Ovary (tissue), 7 donors: ENCODE measurements at regions not wholly inside any gene's neighbourhood (a gene's known extent, or its start where the extent isn't known, plus 50 kb on each side); places are given as distances from the start of the nearest gene placed in this dataset.

Source experiments
- DNase-seq, 5 donors: peaks; one replicate each; pipeline ENCODE4 v3.0.0-alpha.2; 2019 to 2020
- H3K27ac ChIP-seq, 2 donors: fragments of 200-600 bp; one replicate each; pipeline versions ENCODE4 v1.5.1 to v1.8.0; 2019 to 2022
- H3K27me3 ChIP-seq: fragments of 200-600 bp; one replicate; pipeline ENCODE4 v1.8.0; 2022
- H3K36me3 ChIP-seq: fragments of 200-600 bp; sonication (generic); one replicate; pipeline ENCODE4 v1.5.1; 2019
- H3K4me1 ChIP-seq: one replicate; pipeline ENCODE4 v1.8.1; 2013; ENCODE audit warnings: mild to moderate bottlenecking, moderate library complexity; ENCODE audit not compliant: insufficient read depth
- H3K4me3 ChIP-seq: fragments of 200-600 bp; sonication (generic); one replicate; pipeline ENCODE4 v1.5.1; 2017
- H3K9me3 ChIP-seq, 2 donors: fragments of 200-600 bp in 1 of 2; sonication (generic) in 1 of 2; one replicate each; pipeline versions ENCODE4 v1.5.1 to v1.8.1; 2013 to 2019; ENCODE audit warnings: mild to moderate bottlenecking in 1 of 2, moderate library complexity in 1 of 2
- CTCF ChIP-seq, 3 donors: fragments of 450-650 bp in 2 of 3; fragments of 200-600 bp in 1 of 3; IDR thresholded peaks; one replicate each; pipeline versions ENCODE4 v1.5.1 to v1.8.0; 2016 to 2022; ENCODE audit warnings: antibody characterized with exemption in 3 of 3, mild to moderate bottlenecking in 1 of 3
- EP300 ChIP-seq: sonication (generic); formaldehyde crosslinking; IDR thresholded peaks from one replicate; pipeline ENCODE4 v1.6.1; 2017; ENCODE audit warnings: antibody characterized with exemption
- POLR2A ChIP-seq: fragments of 450-650 bp; IDR thresholded peaks from one replicate; pipeline ENCODE4 v1.6.1; 2017; ENCODE audit warnings: antibody characterized with exemption, mild to moderate bottlenecking, moderate library complexity
- WGBS, 3 donors: extraction: QIAGEN DNeasy Blood & Tissue Kit in 1 of 3; methylation state at CpG; one replicate each; pipeline versions ENCODE4 v1.1.5 to v1.1.7; 2013 to 2017; 5-methylcytosine and 5-hydroxymethylcytosine counted together
- intact Hi-C, 4 donors: fragments of 100-400 bp; cut with DNase I; formaldehyde crosslinking; loops; one replicate each; pipeline versions ENCODE4 v1.11.0 to v1.15.1; 2022 to 2023
- donor health status: DM: no; HTN: no; CAD: no; lungs with moderate emphysema.
- donor health status: DM: no; HTN: no; CAD: no.
- donor health status: Bipolar disorder and iron deficiency.
- donor health status: DM: no; HTN: no; CAD: no.
- donor health status: DM: yes; HTN: yes; CAD: no.

GRCh38 chr2:17190527-17190926 lies 327.7 kb downstream of the RAD51AP2 start:
- Histone ChIP-seq H3K4me3 (no peak overlapping the region), H3K9me3 (no peaks in the 10 kb centered on the region), H3K27me3 (no peaks in the 10 kb centered on the region), H3K27ac (no peak overlapping the region), H3K36me3 (no peaks in the 10 kb centered on the region), H3K4me1 (no peaks in the 10 kb centered on the region)
- TF ChIP-seq EP300, result no peak
- DNase-seq, result no peak
- 80 to 87% (median 85%) methylated on average over 4 of the region's 4 CpGs for WGBS, 3 donors
- intact Hi-C loops, result no loop called here

GRCh38 chr2:17188721-17189120 lies 329.5 kb downstream of the RAD51AP2 start:
- H3K27ac ChIP-seq, result no peak overlapping the region
- intact Hi-C loops, result no loop called here
- DNase-seq, result no peak
- WGBS, 3 donors, result 65 to 78% (median 66%) methylated on average over 1 of the region's 1 CpG
- no peaks in the 10 kb centered on the region for H3K4me1 ChIP-seq
- peaks cover 2% of the 10 kb centered on the region for H3K27me3 ChIP-seq
- no peaks in the 10 kb centered on the region for H3K9me3 ChIP-seq
- no peaks in the 10 kb centered on the region for H3K36me3 ChIP-seq
- no peak overlapping the region for H3K4me3 ChIP-seq
- TF ChIP-seq POLR2A (no peak), CTCF (IDR thresholded peaks at IDR 0.05) (no peak), EP300 (no peak)

- WGBS, 3 donors, result 46 to 57% (median 54%) methylated on average over 2 of the region's 2 CpGs
- H3K4me3 ChIP-seq, result no peak overlapping the region
- TF ChIP-seq POLR2A (no peak), EP300 (no peak)
- H3K4me1 ChIP-seq, result no peaks in the 10 kb centered on the region
- no peak overlapping the region for H3K27ac ChIP-seq
- intact Hi-C loops, result no loop called here
- H3K36me3 ChIP-seq, result no peaks in the 10 kb centered on the region
- no peak for DNase-seq
- no peaks in the 10 kb centered on the region for H3K9me3 ChIP-seq
- peaks cover 2% of the 10 kb centered on the region for H3K27me3 ChIP-seq
Measured at GRCh38 chr2:17184512-17184911, 333.7 kb downstream of the RAD51AP2 start.

- Histone ChIP-seq H3K27me3 (peaks cover 2% of the 10 kb centered on the region), H3K4me3 (no peak overlapping the region), H3K27ac (no peak overlapping the region), H3K36me3 (no peaks in the 10 kb centered on the region), H3K4me1 (no peaks in the 10 kb centered on the region), H3K9me3 (no peaks in the 10 kb centered on the region)
- TF ChIP-seq CTCF (IDR thresholded peaks at IDR 0.05) (no peak), POLR2A (no peak), EP300 (no peak)
- intact Hi-C loops, result no loop called here
- no peak for DNase-seq
Measured at GRCh38 chr2:17182399-17182798, 335.8 kb downstream of the RAD51AP2 start.

- Histone ChIP-seq H3K4me1 (no peaks in the 10 kb centered on the region), H3K9me3 (no peaks in the 10 kb centered on the region), H3K36me3 (no peaks in the 10 kb centered on the region), H3K27me3 (peaks cover 2% of the 10 kb centered on the region), H3K4me3 (no peak overlapping the region), H3K27ac (no peak overlapping the region)
- intact Hi-C loops, result no loop called here
- TF ChIP-seq POLR2A (no peak), CTCF (IDR thresholded peaks at IDR 0.05) (no peak), EP300 (no peak)
- DNase-seq, result no peak
- WGBS, 3 donors, result 85 to 87% (median 85%) methylated on average over 4 of the region's 4 CpGs
Measured at GRCh38 chr2:17181051-17181752, 337.0 kb downstream of the RAD51AP2 start.
